Loucy (cell line): ENCODE measurements at regions not wholly inside any gene's neighbourhood (a gene's known extent, or its start where the extent isn't known, plus 50 kb on each side); places are given as distances from the start of the nearest gene placed in this dataset.

Experiments used
- H2AFZ ChIP-seq: fragments of 200-600 bp; sonication (generic); 2 replicates; pipeline ENCODE4 v1.6.0; 2016; ENCODE audit warnings: antibody characterized with exemption, mild to moderate bottlenecking, low read length, moderate library complexity
- H3F3A ChIP-seq: fragments of 200-600 bp; 2 replicates; pipeline ENCODE4 v1.6.0; 2016; ENCODE audit warnings: antibody characterized with exemption, low read depth, mild to moderate bottlenecking
- H3K27me3 ChIP-seq: fragments of 200-600 bp; sonication (generic); 2 replicates; pipeline ENCODE4 v1.6.1; 2014; ENCODE audit warnings: low read length, mild to moderate bottlenecking; ENCODE audit not compliant: insufficient read depth, poor library complexity, severe bottlenecking
- H3K36me3 ChIP-seq: fragments of 200-600 bp; sonication (generic); 2 replicates; pipeline ENCODE4 v1.6.1; 2016; ENCODE audit warnings: low read length; ENCODE audit not compliant: insufficient read depth
- H3K4me1 ChIP-seq: fragments of 200-600 bp; sonication (generic); 2 replicates; pipeline ENCODE4 v1.5.1; 2014; ENCODE audit warnings: low read length, mild to moderate bottlenecking; ENCODE audit not compliant: insufficient read depth, poor library complexity, severe bottlenecking
- H3K4me2 ChIP-seq: fragments of 200-600 bp; sonication (generic); 2 replicates; pipeline ENCODE4 v1.6.0; 2014; ENCODE audit warnings: antibody characterized with exemption, low read length, low read depth, mild to moderate bottlenecking; ENCODE audit not compliant: poor library complexity, severe bottlenecking
- H3K4me3 ChIP-seq: fragments of 200-600 bp; sonication (generic); 2 replicates; pipeline ENCODE4 v1.5.1; 2014; ENCODE audit warnings: low read length, mild to moderate bottlenecking, mixed read lengths; ENCODE audit not compliant: poor library complexity, severe bottlenecking
- H3K79me2 ChIP-seq: fragments of 200-600 bp; sonication (generic); 2 replicates; pipeline ENCODE4 v1.6.1; 2014; ENCODE audit warnings: low read length; ENCODE audit not compliant: insufficient read depth
- H3K9ac ChIP-seq: fragments of 200-600 bp; sonication (generic); 2 replicates; pipeline ENCODE4 v1.6.0; 2014; ENCODE audit warnings: mild to moderate bottlenecking, low read depth, low read length, moderate library complexity; ENCODE audit not compliant: poor library complexity, severe bottlenecking
- H3K9me2 ChIP-seq: fragments of 200-600 bp; sonication (generic); replicated peaks from 2 replicates; pipeline ENCODE4 v1.6.1; 2016; ENCODE audit warnings: low read depth, low read length, mixed read lengths
- H3K9me3 ChIP-seq: fragments of 200-600 bp; sonication (generic); 2 replicates; pipeline ENCODE4 v1.6.1; 2014; ENCODE audit warnings: mild to moderate bottlenecking, antibody characterized with exemption, low read length, low read depth; ENCODE audit not compliant: insufficient read depth
- H4K20me1 ChIP-seq: fragments of 200-600 bp; sonication (generic); 2 replicates; pipeline ENCODE4 v1.6.0; 2014; ENCODE audit warnings: antibody characterized with exemption, low read length, mild to moderate bottlenecking; ENCODE audit not compliant: insufficient read depth, poor library complexity, severe bottlenecking
- CTCF ChIP-seq: fragments of 200-600 bp; sonication (generic); conservative IDR thresholded peaks from 2 replicates; pipeline ENCODE4 v1.5.1; 2014; ENCODE audit warnings: mild to moderate bottlenecking, antibody characterized with exemption, low read length
- EZH2phosphoT487 ChIP-seq: fragments of 200-600 bp; IDR thresholded peaks from 2 replicates; pipeline ENCODE4 v1.6.1; 2018; ENCODE audit warnings: antibody characterized with exemption, mild to moderate bottlenecking, moderate library complexity, borderline replicate concordance

DNA sequence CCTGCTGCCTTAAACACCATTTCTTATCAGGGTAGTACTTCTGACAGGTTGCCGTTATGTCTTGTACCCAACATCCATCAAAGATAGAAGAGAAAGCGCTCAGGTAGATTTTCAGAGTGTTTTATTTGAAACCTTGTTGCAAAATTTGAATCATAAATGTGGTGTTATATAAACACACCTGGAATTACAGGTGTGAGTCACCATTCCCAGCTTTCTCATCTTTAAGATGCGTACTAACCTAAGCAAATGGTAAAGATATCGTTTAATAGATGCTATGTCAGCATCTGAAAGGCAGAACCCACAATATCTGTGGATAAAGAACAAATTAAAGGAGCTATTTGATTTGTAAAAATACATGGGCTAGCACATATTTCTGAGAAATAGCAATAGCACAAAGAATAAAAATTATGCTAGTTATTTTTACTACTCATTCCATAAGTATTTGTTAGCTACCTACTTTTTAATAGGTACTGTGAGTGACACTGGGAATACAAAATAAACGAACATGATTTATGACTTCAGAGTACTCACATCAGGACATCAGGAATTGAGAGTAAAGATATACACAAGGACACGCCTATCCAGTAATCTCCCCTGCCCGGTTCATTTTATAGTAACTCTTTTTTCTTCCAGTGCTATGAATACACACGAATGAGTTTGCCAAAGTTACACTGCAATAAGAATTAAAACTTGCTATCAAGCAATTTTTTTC is 193.8 kb downstream of the RBM43 start:
- Histone ChIP-seq H3K9me2 (no peaks in the 10 kb centered on the region), H3K79me2 (no peaks in the 10 kb centered on the region), H3K4me2 (no peak overlapping the region), H3K27me3 (no peaks in the 10 kb centered on the region), H3K9ac (no peak overlapping the region), H2AFZ (no peak overlapping the region), H3K36me3 (no peaks in the 10 kb centered on the region), H3K9me3 (no peaks in the 10 kb centered on the region), H4K20me1 (no peaks in the 10 kb centered on the region), H3K4me1 (no peaks in the 10 kb centered on the region), H3K4me3 (no peak overlapping the region), H3F3A (no peaks in the 10 kb centered on the region)
- no peak for TF ChIP-seq EZH2phosphoT487
- no peak for TF ChIP-seq CTCF

- H2AFZ ChIP-seq, result no peak overlapping the region
- no peaks in the 10 kb centered on the region for H3K9me3 ChIP-seq
- no peak overlapping the region for H3K9ac ChIP-seq
Observed at GRCh38 chr2:151063271-151063670, 198.4 kb downstream of the RBM43 start.

DNA sequence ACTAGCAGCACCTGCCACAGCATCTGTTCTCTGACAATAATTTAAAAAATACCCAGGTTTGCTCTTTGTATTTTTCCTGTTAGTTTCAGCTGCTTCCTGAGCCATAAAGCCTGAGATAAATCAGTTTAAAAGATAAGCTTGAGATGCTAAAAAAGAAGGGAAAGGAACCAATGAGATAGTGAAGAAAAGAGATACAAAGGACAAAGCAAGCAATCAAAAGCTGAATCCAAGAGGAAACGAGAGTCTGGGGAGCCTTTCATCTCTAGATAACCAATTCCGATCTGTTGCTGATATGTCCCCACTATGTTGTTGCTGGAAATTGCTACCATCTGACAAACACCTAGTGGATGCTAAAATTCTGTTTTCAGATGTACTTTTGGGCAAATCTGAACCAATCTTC is 201.4 kb downstream of the RBM43 start:
- Histone ChIP-seq H3K4me2 (no peak overlapping the region), H4K20me1 (no peaks in the 10 kb centered on the region), H3K9me3 (no peaks in the 10 kb centered on the region), H2AFZ (no peak overlapping the region), H3K9me2 (no peaks in the 10 kb centered on the region), H3K79me2 (no peaks in the 10 kb centered on the region), H3K27me3 (no peaks in the 10 kb centered on the region), H3K4me3 (no peak overlapping the region), H3K36me3 (no peaks in the 10 kb centered on the region), H3K9ac (no peak overlapping the region), H3F3A (no peaks in the 10 kb centered on the region), H3K4me1 (no peaks in the 10 kb centered on the region)
- TF ChIP-seq CTCF, result no peak

More at GRCh38 chr2:151063271-151063670, 198.4 kb downstream of the RBM43 start:
- Histone ChIP-seq H3K4me1 (no peaks in the 10 kb centered on the region), H3F3A (no peaks in the 10 kb centered on the region), H3K4me3 (no peak overlapping the region), H3K9me2 (no peaks in the 10 kb centered on the region), H4K20me1 (no peaks in the 10 kb centered on the region), H3K27me3 (no peaks in the 10 kb centered on the region), H3K79me2 (no peaks in the 10 kb centered on the region), H3K36me3 (no peaks in the 10 kb centered on the region), H3K4me2 (no peak overlapping the region)
- TF ChIP-seq CTCF (no peak), EZH2phosphoT487 (no peak)
